Esophagus muscularis mucosa (tissue), 4 donors: ENCODE measurements at regions not wholly inside any gene's neighbourhood (a gene's known extent, or its start where the extent isn't known, plus 50 kb on each side); places are given as distances from the start of the nearest gene placed in this dataset.

Experiments used
- DNase-seq: peaks from one replicate; pipeline ENCODE4 v3.0.0-alpha.2; 2017; ENCODE audit errors: extremely low spot score
- H3K27ac ChIP-seq, 4 donors: fragments of 200-600 bp; sonication (generic); replicated peaks in 1 of 4; 1 replicate in 3 of 4; 2 replicates in 1 of 4; pipeline ENCODE4 v1.5.1; 2016 to 2019; ENCODE audit warnings: mild to moderate bottlenecking in 1 of 4
- H3K27me3 ChIP-seq, 4 donors: fragments of 200-600 bp; sonication (generic); one replicate each; pipeline versions ENCODE4 v1.5.1 to v1.6.0; 2016 to 2019
- H3K36me3 ChIP-seq, 4 donors: fragments of 200-600 bp; sonication (generic); one replicate each; pipeline ENCODE4 v1.5.1; 2016 to 2019
- H3K4me1 ChIP-seq, 4 donors: fragments of 200-600 bp; sonication (generic); one replicate each; pipeline ENCODE4 v1.5.1; 2016 to 2019
- H3K4me3 ChIP-seq, 4 donors: fragments of 200-600 bp; sonication (generic); 1 replicate in 2 of 4; 2 replicates in 2 of 4; pipeline ENCODE4 v1.5.1; 2016 to 2019; ENCODE audit warnings: mild to moderate bottlenecking in 4 of 4, moderate library complexity in 1 of 4
- H3K9me3 ChIP-seq, 4 donors: fragments of 200-600 bp; sonication (generic); 1 replicate in 3 of 4; 2 replicates in 1 of 4; pipeline ENCODE4 v1.5.1; 2016 to 2019
- CTCF ChIP-seq, 3 experiments: fragments of 200-600 bp in 2 of 3; fragments of 450-650 bp in 1 of 3; sonication (generic) in 2 of 3; IDR thresholded peaks; one replicate each; pipeline ENCODE4 v1.5.1; 2017 to 2019; ENCODE audit warnings: antibody characterized with exemption in 3 of 3, mild to moderate bottlenecking in 2 of 3, moderate library complexity in 1 of 3
- EP300 ChIP-seq: sonication (generic); formaldehyde crosslinking; IDR thresholded peaks from one replicate; pipeline ENCODE4 v1.6.1; 2017; ENCODE audit warnings: antibody characterized with exemption
- POLR2A ChIP-seq: fragments of 450-650 bp; IDR thresholded peaks from one replicate; pipeline ENCODE4 v1.6.1; 2017; ENCODE audit warnings: antibody characterized with exemption, moderate library complexity, mild to moderate bottlenecking, low read depth
- POLR2AphosphoS5 ChIP-seq, 2 donors: sonication (generic); formaldehyde crosslinking; IDR thresholded peaks; one replicate each; pipeline ENCODE4 v1.6.1; 2017; ENCODE audit warnings: antibody characterized with exemption in 2 of 2
- WGBS: methylation state at CpG from one replicate; pipeline ENCODE4 v1.1.5; 2018; 5-methylcytosine and 5-hydroxymethylcytosine counted together
- intact Hi-C: fragments of 100-400 bp; cut with DNase I; formaldehyde crosslinking; loops from one replicate; pipeline ENCODE4 v1.15.1; 2023

DNA sequence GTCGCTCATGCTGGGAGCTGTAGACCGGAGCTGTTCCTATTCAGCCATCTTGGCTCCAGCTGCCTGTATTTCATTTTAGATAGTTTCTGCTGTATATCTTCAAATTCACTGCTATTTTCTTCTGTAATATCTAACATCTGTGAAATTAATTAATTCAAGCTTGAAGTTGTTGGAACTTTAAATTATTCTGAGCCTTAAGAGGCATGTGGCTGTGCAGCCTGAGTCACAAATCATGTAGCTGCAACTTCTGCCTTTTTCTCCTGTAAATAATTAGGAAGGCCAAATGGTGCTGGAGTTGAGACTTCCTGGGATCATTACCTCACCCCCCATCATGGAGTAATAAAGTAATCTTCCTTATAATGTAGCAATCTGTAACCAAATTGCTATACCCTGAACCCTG lies 183.3 kb upstream of the PCSK5 start:
- no peak overlapping the region for H3K4me3 ChIP-seq
- 96% methylated on average over 2 of the region's 2 CpGs for WGBS
- peaks cover 0 to under 1% (median 0%) of the 10 kb centered on the region in 4 donors for H3K4me1 ChIP-seq
- H3K36me3 ChIP-seq, result no peaks in the 10 kb centered on the region
- H3K27ac ChIP-seq, result no peak overlapping the region
- DNase-seq, result no peak
- no peak for TF ChIP-seq EP300
- TF ChIP-seq CTCF (IDR thresholded peaks at IDR 0.05), result no peak
- TF ChIP-seq POLR2AphosphoS5 (IDR thresholded peaks at IDR 0.05), result no peak
- TF ChIP-seq POLR2A, result no peak
- no peaks in the 10 kb centered on the region for H3K27me3 ChIP-seq
- intact Hi-C loops, result no loop called here
- H3K9me3 ChIP-seq, result peaks cover 0 to 8% (median 3%) of the 10 kb centered on the region in 4 donors

DNA sequence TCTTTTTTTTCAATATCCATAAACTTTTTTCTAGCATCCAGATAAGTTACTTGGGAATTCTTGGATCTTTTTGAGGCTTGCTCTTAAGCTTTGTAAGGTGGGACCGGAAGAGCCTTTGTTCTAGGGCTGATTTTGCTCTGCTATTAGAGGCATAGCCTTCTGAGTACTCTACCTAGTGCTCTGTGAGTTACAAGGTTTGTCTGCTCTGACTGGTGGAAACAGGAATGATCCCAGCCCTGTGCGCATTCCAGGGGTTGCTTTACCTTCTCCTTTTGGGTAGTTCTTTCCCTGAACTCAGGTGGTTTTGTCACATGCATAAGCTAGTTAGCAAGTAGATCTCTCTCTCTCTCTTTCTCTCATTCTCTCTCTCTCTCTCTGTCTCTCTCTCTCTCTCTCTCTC lies 180.8 kb upstream of the PCSK5 start:
- intact Hi-C loops, result no loop called here
- 85% methylated on average over 2 of the region's 2 CpGs for WGBS
- Histone ChIP-seq H3K4me1 (peaks cover 0 to 10% (median 2%) of the 10 kb centered on the region in 4 donors), H3K9me3 (peaks cover 0 to 8% (median 3%) of the 10 kb centered on the region in 4 donors), H3K36me3 (no peaks in the 10 kb centered on the region), H3K4me3 (no peak overlapping the region), H3K27me3 (no peaks in the 10 kb centered on the region), H3K27ac (no peak overlapping the region)
- DNase-seq, result no peak
- no peak for TF ChIP-seq CTCF (IDR thresholded peaks at IDR 0.05)
- no peak for TF ChIP-seq EP300
- TF ChIP-seq POLR2A, result no peak

GRCh38 chr9:75712700-75713099 lies 177.8 kb upstream of the PCSK5 start:
- Histone ChIP-seq H3K9me3 (no peaks in the 10 kb centered on the region), H3K27ac (no peak overlapping the region), H3K4me1 (peaks cover 0 to 10% (median 2%) of the 10 kb centered on the region in 4 donors), H3K36me3 (no peaks in the 10 kb centered on the region), H3K4me3 (no peak overlapping the region), H3K27me3 (no peaks in the 10 kb centered on the region)
- DNase-seq, result no peak
- intact Hi-C loops, result no loop called here
- TF ChIP-seq EP300 (no peak), POLR2A (no peak)

GRCh38 chr9:75713335-75713734 lies 177.1 kb upstream of the PCSK5 start:
- H3K27ac ChIP-seq, result no peak overlapping the region
- peaks cover 0 to 10% (median 2%) of the 10 kb centered on the region in 4 donors for H3K4me1 ChIP-seq
- intact Hi-C loops, result no loop called here
- TF ChIP-seq EP300 (no peak), POLR2A (no peak), CTCF (IDR thresholded peaks at IDR 0.05) (no peak), POLR2AphosphoS5 (IDR thresholded peaks at IDR 0.05) (no peak)
- H3K36me3 ChIP-seq, result no peaks in the 10 kb centered on the region
- 57% methylated on average over 4 of the region's 4 CpGs for WGBS
- H3K27me3 ChIP-seq, result no peaks in the 10 kb centered on the region
- DNase-seq, result no peak
- H3K9me3 ChIP-seq, result no peaks in the 10 kb centered on the region
- H3K4me3 ChIP-seq, result no peak overlapping the region

- DNase-seq, result no peak
- TF ChIP-seq POLR2A (no peak), CTCF (IDR thresholded peaks at IDR 0.05) (no peak), POLR2AphosphoS5 (IDR thresholded peaks at IDR 0.05) (no peak), EP300 (no peak)
- Histone ChIP-seq H3K27ac (no peak overlapping the region), H3K4me1 (peaks cover 0 to 10% (median 2%) of the 10 kb centered on the region in 4 donors), H3K36me3 (no peaks in the 10 kb centered on the region), H3K4me3 (no peak overlapping the region), H3K27me3 (no peaks in the 10 kb centered on the region), H3K9me3 (no peaks in the 10 kb centered on the region)
- 63% methylated on average over 3 of the region's 3 CpGs for WGBS
- intact Hi-C loops, result no loop called here
These were observed 175.1 kb upstream of the PCSK5 start for GRCh38 chr9:75715360-75715759.
